Choroid plexus epithelial cell (primary cell): ENCODE measurements at regions not wholly inside any gene's neighbourhood (a gene's known extent, or its start where the extent isn't known, plus 50 kb on each side); places are given as distances from the start of the nearest gene placed in this dataset.

Experiments used
- DNase-seq: peaks from one replicate; pipeline ENCODE4 v3.0.0-alpha.2; 2010; ENCODE audit warnings: low read depth
- H3K4me3 ChIP-seq: 2 replicates; pipeline ENCODE4 v1.5.1; 2011; ENCODE audit warnings: low read depth, mild to moderate bottlenecking, control low read depth, low read length, moderate library complexity
- CTCF ChIP-seq: conservative IDR thresholded peaks from 2 replicates; pipeline ENCODE4 v1.5.1; 2011; ENCODE audit warnings: low read depth, mild to moderate bottlenecking, control low read depth, inconsistent platforms, low read length, moderate library complexity

GRCh38 chr4:123304151-123304964 is 92.2 kb upstream of the SPRY1 start:
- TF ChIP-seq CTCF: no peak
- H3K4me3 ChIP-seq: no peak overlapping the region
- peak; percentile 22 for DNase-seq

- DNase-seq: no peak
- TF ChIP-seq CTCF: no peak
- H3K4me3 ChIP-seq: no peak overlapping the region
Observed at GRCh38 chr4:123305736-123306135, 90.9 kb upstream of the SPRY1 start.

- DNase-seq: no peak
- H3K4me3 ChIP-seq: no peak overlapping the region
- TF ChIP-seq CTCF: no peak
Observed at GRCh38 chr4:123306769-123307168, 89.8 kb upstream of the SPRY1 start.

- H3K4me3 ChIP-seq: no peak overlapping the region
- DNase-seq: no peak
- TF ChIP-seq CTCF: no peak
Observed at GRCh38 chr4:123308667-123309066, 87.9 kb upstream of the SPRY1 start.

GRCh38 chr4:123312116-123312515 is 84.5 kb upstream of the SPRY1 start:
- no peak for TF ChIP-seq CTCF
- no peak overlapping the region for H3K4me3 ChIP-seq
- no peak for DNase-seq

GRCh38 chr4:123312951-123313592 is 83.5 kb upstream of the SPRY1 start:
- DNase-seq: no peak
- no peak overlapping the region for H3K4me3 ChIP-seq
- TF ChIP-seq CTCF: no peak

- no peak for DNase-seq
- H3K4me3 ChIP-seq: no peak overlapping the region
- no peak for TF ChIP-seq CTCF
Observed at GRCh38 chr4:123315617-123316016, 81.0 kb upstream of the SPRY1 start.
